Mucosa of stomach (tissue), 1 donor: ENCODE measurements at regions not wholly inside any gene's neighbourhood (a gene's known extent, or its start where the extent isn't known, plus 50 kb on each side); places are given as distances from the start of the nearest gene placed in this dataset.

Experiments used
- H3K27me3 ChIP-seq: one replicate; pipeline ENCODE4 v1.7.0; 2013; ENCODE audit warnings: mild to moderate bottlenecking, low read length; ENCODE audit not compliant: control insufficient read depth, insufficient read depth
- H3K36me3 ChIP-seq: one replicate; pipeline ENCODE4 v1.7.0; 2013; ENCODE audit warnings: low read length; ENCODE audit not compliant: control insufficient read depth, insufficient read depth
- H3K4me1 ChIP-seq: one replicate; pipeline ENCODE4 v1.7.0; 2013; ENCODE audit warnings: mild to moderate bottlenecking, low read length; ENCODE audit not compliant: control insufficient read depth, insufficient read depth
- H3K4me3 ChIP-seq: one replicate; pipeline ENCODE4 v1.7.0; 2013; ENCODE audit warnings: low read length
- H3K9ac ChIP-seq: one replicate; pipeline ENCODE4 v1.7.0; 2013; ENCODE audit warnings: mild to moderate bottlenecking, low read length, moderate library complexity
- H3K9me3 ChIP-seq: one replicate; pipeline ENCODE4 v1.7.0; 2013; ENCODE audit warnings: mild to moderate bottlenecking, low read length, moderate library complexity; ENCODE audit not compliant: control insufficient read depth
- donor health status: Pancreatic carcinoma.

GRCh38 chr4:149009223-149009622 is 567.0 kb upstream of the NR3C2 start:
- Histone ChIP-seq H3K4me1 (no peaks in the 10 kb centered on the region), H3K9me3 (no peaks in the 10 kb centered on the region), H3K4me3 (no peak overlapping the region), H3K27me3 (no peaks in the 10 kb centered on the region), H3K9ac (no peak overlapping the region), H3K36me3 (no peaks in the 10 kb centered on the region)

GRCh38 chr4:149008415-149009025 is 566.3 kb upstream of the NR3C2 start:
- H3K9me3 ChIP-seq, result no peaks in the 10 kb centered on the region
- no peak overlapping the region for H3K9ac ChIP-seq
- no peaks in the 10 kb centered on the region for H3K27me3 ChIP-seq
- H3K4me1 ChIP-seq, result no peaks in the 10 kb centered on the region
- H3K4me3 ChIP-seq, result no peak overlapping the region
- H3K36me3 ChIP-seq, result no peaks in the 10 kb centered on the region

- Histone ChIP-seq H3K4me3 (no peak overlapping the region), H3K9me3 (no peaks in the 10 kb centered on the region), H3K27me3 (no peaks in the 10 kb centered on the region), H3K36me3 (no peaks in the 10 kb centered on the region), H3K4me1 (no peaks in the 10 kb centered on the region), H3K9ac (no peak overlapping the region)
Measured at GRCh38 chr4:149005191-149005590, 563.0 kb upstream of the NR3C2 start.

GRCh38 chr4:148999924-149000323 is 557.7 kb upstream of the NR3C2 start:
- Histone ChIP-seq H3K4me3 (no peak overlapping the region), H3K36me3 (no peaks in the 10 kb centered on the region), H3K9ac (no peak overlapping the region), H3K27me3 (no peaks in the 10 kb centered on the region), H3K4me1 (no peaks in the 10 kb centered on the region), H3K9me3 (no peaks in the 10 kb centered on the region)

GRCh38 chr4:148998719-148999118 is 556.5 kb upstream of the NR3C2 start:
- H3K9ac ChIP-seq, result no peak overlapping the region
- no peak overlapping the region for H3K4me3 ChIP-seq
- H3K4me1 ChIP-seq, result no peaks in the 10 kb centered on the region
- no peaks in the 10 kb centered on the region for H3K36me3 ChIP-seq
- no peaks in the 10 kb centered on the region for H3K27me3 ChIP-seq
- no peaks in the 10 kb centered on the region for H3K9me3 ChIP-seq

GRCh38 chr4:148986951-148987350 is 544.7 kb upstream of the NR3C2 start:
- Histone ChIP-seq H3K9me3 (no peaks in the 10 kb centered on the region), H3K4me1 (peaks cover 20% of the 10 kb centered on the region), H3K27me3 (no peaks in the 10 kb centered on the region), H3K9ac (no peak overlapping the region), H3K36me3 (no peaks in the 10 kb centered on the region), H3K4me3 (no peak overlapping the region)

GRCh38 chr4:148984951-148985350 is 542.7 kb upstream of the NR3C2 start:
- H3K36me3 ChIP-seq, result no peaks in the 10 kb centered on the region
- no peak overlapping the region for H3K9ac ChIP-seq
- no peaks in the 10 kb centered on the region for H3K9me3 ChIP-seq
- H3K4me3 ChIP-seq, result no peak overlapping the region
- peaks cover 20% of the 10 kb centered on the region for H3K4me1 ChIP-seq
- no peaks in the 10 kb centered on the region for H3K27me3 ChIP-seq

GRCh38 chr4:148982200-148982599 is 540.0 kb upstream of the NR3C2 start:
- Histone ChIP-seq H3K9ac (no peak overlapping the region), H3K36me3 (no peaks in the 10 kb centered on the region), H3K4me3 (no peak overlapping the region), H3K4me1 (peaks cover 4% of the 10 kb centered on the region), H3K27me3 (no peaks in the 10 kb centered on the region), H3K9me3 (no peaks in the 10 kb centered on the region)

- no peaks in the 10 kb centered on the region for H3K36me3 ChIP-seq
- H3K4me3 ChIP-seq, result no peak overlapping the region
- H3K9ac ChIP-seq, result no peak overlapping the region
- H3K4me1 ChIP-seq, result no peaks in the 10 kb centered on the region
- no peaks in the 10 kb centered on the region for H3K27me3 ChIP-seq
- H3K9me3 ChIP-seq, result no peaks in the 10 kb centered on the region
Measured at GRCh38 chr4:148980782-148981480, 538.7 kb upstream of the NR3C2 start.

- no peaks in the 10 kb centered on the region for H3K9me3 ChIP-seq
- H3K9ac ChIP-seq, result no peak overlapping the region
Measured at GRCh38 chr4:148978301-148978700, 536.1 kb upstream of the NR3C2 start.

GRCh38 chr4:148975464-148975863 is 533.2 kb upstream of the NR3C2 start:
- H3K9ac ChIP-seq, result no peak overlapping the region
- no peaks in the 10 kb centered on the region for H3K27me3 ChIP-seq

More at GRCh38 chr4:148978301-148978700, 536.1 kb upstream of the NR3C2 start:
- Histone ChIP-seq H3K4me1 (no peaks in the 10 kb centered on the region), H3K27me3 (no peaks in the 10 kb centered on the region), H3K36me3 (no peaks in the 10 kb centered on the region), H3K4me3 (no peak overlapping the region)

GRCh38 chr4:148965080-148965479 is 522.9 kb upstream of the NR3C2 start:
- Histone ChIP-seq H3K36me3 (no peaks in the 10 kb centered on the region), H3K27me3 (no peaks in the 10 kb centered on the region), H3K9ac (no peak overlapping the region), H3K9me3 (no peaks in the 10 kb centered on the region), H3K4me3 (no peak overlapping the region), H3K4me1 (no peaks in the 10 kb centered on the region)

More at GRCh38 chr4:148975464-148975863, 533.2 kb upstream of the NR3C2 start:
- Histone ChIP-seq H3K4me3 (no peak overlapping the region), H3K36me3 (no peaks in the 10 kb centered on the region), H3K9me3 (no peaks in the 10 kb centered on the region), H3K4me1 (no peaks in the 10 kb centered on the region)
